Dedifferentiated amniotic fluid mesenchymal stem cell (primary cell): ENCODE measurements at regions not wholly inside any gene's neighbourhood (a gene's known extent, or its start where the extent isn't known, plus 50 kb on each side); places are given as distances from the start of the nearest gene placed in this dataset.

Experiments used
- DNase-seq: peaks from one replicate; pipeline ENCODE4 v3.0.0-alpha.2; 2016; ENCODE audit errors: extremely low spot score

DNA sequence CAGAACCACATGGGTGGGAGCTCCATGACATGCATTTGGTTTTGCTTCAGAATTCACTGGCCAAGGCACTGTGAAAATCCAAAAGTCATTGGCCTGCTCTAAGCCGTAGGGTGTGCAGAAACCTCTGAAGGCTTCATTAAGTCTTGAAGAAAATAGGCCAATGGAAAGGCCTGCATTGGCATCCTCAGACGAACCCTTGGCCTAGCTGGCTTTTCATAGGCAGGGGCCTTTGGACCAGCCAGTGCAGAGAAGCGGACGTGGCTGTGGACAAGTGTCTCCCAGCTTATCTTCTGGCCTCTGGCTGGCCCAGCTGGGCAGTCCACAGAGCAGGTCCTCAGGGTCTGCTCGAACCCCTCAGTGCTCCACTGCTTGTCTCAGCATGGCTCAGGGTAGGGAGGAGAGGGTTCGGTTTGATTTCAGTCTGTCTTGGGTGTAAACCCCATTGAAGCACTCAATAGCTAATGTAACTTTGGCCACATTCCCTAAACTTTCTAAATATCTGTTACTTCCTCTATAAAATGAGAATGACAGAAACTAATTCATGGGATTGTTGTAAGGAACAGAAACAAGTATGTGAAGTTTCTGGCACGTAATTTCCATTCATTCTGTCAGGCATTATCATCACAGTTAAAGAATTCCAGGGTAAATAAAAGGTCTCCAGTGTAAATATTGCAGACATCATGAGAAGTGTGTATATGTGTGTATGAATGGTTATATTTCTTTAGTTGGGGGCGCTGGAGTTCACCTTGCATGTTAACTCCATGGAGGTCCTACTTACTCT lies 125.5 kb downstream of the TFCP2L1 start:
- no peak for DNase-seq

DNA sequence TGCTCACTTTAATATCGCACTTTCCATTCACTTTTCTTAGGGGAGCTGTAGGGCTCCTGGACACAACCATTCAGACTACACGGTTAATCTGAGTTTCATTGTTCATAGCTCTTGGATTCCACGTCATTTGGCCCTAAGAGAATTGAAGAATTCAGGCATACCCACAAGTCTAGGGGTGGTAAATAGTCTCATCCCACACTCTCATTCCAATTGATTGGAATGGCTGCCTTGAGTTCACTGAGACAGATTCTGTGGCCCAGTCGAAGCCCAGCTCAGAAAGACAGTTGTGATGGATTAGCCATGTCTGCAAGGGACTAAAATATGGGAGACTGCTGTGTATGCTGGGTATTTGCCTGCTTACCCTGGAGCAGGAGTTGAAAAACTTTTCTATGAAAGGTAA lies 124.6 kb downstream of the TFCP2L1 start:
- DNase-seq = no peak

DNA sequence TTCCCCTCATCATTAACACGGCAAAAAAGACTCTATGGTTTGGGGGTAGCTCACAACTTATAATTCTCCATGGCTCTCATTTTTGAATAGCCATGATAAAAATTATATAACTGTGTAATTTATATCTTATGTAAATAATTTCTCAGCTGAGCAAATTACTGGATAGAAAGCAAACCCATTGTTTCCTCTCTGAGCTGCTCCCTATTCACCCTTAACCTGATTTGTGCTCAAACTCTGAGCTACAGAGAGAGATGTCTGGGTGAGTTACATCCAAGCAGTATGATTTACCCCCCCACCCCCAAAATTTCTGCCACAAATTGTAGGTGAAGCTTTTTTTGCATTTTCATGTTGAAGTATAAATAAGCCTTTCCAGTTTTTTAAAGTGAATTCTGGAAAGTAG lies 123.7 kb downstream of the TFCP2L1 start:
- no peak for DNase-seq

DNA sequence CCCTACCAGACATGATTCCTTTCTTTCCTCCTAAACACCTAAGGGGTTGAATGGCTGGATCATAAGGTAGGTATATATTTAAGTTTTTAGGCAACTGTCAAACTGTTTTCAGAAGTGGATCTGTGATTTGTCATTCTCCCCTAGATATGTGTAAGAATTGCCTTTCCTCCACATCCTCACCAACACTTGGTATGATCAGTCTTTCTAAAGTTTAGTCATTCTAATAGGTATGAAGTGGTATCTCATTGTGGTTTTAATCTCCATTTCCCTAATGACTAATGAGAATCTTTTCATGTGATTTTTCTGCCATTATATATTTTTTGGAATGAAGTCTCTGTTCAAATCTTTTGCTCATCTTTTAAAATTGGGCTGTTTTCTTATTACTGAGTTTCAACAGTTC lies 122.1 kb downstream of the TFCP2L1 start:
- DNase-seq = no peak

GRCh38 chr2:121164042-121164441 lies 121.0 kb downstream of the TFCP2L1 start:
- DNase-seq = no peak

GRCh38 chr2:121165038-121165542 lies 119.9 kb downstream of the TFCP2L1 start:
- DNase-seq = no peak
